Transverse colon (tissue), 4 donors: ENCODE measurements at regions not wholly inside any gene's neighbourhood (a gene's known extent, or its start where the extent isn't known, plus 50 kb on each side); places are given as distances from the start of the nearest gene placed in this dataset.

ENCODE experiments used
- DNase-seq: peaks from one replicate; pipeline ENCODE4 v3.0.0-alpha.2; 2019
- H3K27ac ChIP-seq, 4 donors: fragments of 200-600 bp; sonication (generic); 2 replicates each; pipeline ENCODE4 v1.5.1; 2016 to 2018; ENCODE audit warnings: inconsistent platforms in 4 of 4
- H3K27me3 ChIP-seq: fragments of 200-600 bp; sonication (generic); 2 replicates; pipeline ENCODE4 v1.5.1; 2017; ENCODE audit warnings: inconsistent platforms
- H3K36me3 ChIP-seq, 4 donors: fragments of 200-600 bp; sonication (generic); 2 replicates each; pipeline ENCODE4 v1.5.1; 2017 to 2019; ENCODE audit warnings: inconsistent platforms in 4 of 4
- H3K4me1 ChIP-seq, 4 donors: fragments of 200-600 bp; sonication (generic); 2 replicates each; pipeline ENCODE4 v1.5.1; 2017 to 2020; ENCODE audit warnings: inconsistent platforms in 4 of 4
- H3K4me3 ChIP-seq, 4 donors: fragments of 200-600 bp; sonication (generic); 1 replicate in 1 of 4; 2 replicates in 3 of 4; pipeline versions ENCODE4 v1.5.1 to v1.6.1; 2017 to 2019; ENCODE audit warnings: inconsistent platforms in 4 of 4
- H3K9me3 ChIP-seq, 2 donors: fragments of 200-600 bp; sonication (generic); 2 replicates each; pipeline ENCODE4 v1.5.1; 2017 to 2019; ENCODE audit warnings: inconsistent platforms in 2 of 2
- CTCF ChIP-seq, 5 experiments: fragments of 200-600 bp in 3 of 5; fragments of 450-650 bp in 2 of 5; sonication (generic) in 3 of 5; IDR thresholded peaks; 1 replicate in 2 of 5; 2 replicates in 3 of 5; pipeline ENCODE4 v1.5.1; 2016 to 2017; ENCODE audit warnings: antibody characterized with exemption in 5 of 5, inconsistent platforms in 3 of 5, mild to moderate bottlenecking in 2 of 5, moderate library complexity in 1 of 5
- EP300 ChIP-seq: sonication (generic); formaldehyde crosslinking; IDR thresholded peaks from one replicate; pipeline ENCODE4 v1.6.1; 2017; ENCODE audit warnings: antibody characterized with exemption, low read depth
- POLR2A ChIP-seq: fragments of 450-650 bp; IDR thresholded peaks from one replicate; pipeline ENCODE4 v1.6.1; 2016; ENCODE audit warnings: antibody characterized with exemption, mild to moderate bottlenecking, moderate library complexity
- POLR2AphosphoS5 ChIP-seq, 3 donors: sonication (generic); formaldehyde crosslinking; IDR thresholded peaks; one replicate each; pipeline ENCODE4 v1.6.1; 2016; ENCODE audit warnings: antibody characterized with exemption in 3 of 3
- WGBS, 2 donors: methylation state at CpG; one replicate each; pipeline ENCODE4 v1.1.5; 2018; ENCODE audit warnings: low coverage in 1 of 2; 5-methylcytosine and 5-hydroxymethylcytosine counted together
- in situ Hi-C, 4 donors: fragments of 200-750 bp; cut with MboI; loops; one replicate each; pipeline versions ENCODE4 v1.15.0 to v1.15.1; 2017; ENCODE audit warnings: low sequenced_read_pairs in 3 of 4, low pct_ligation_motif_present in 1 of 4, low pct_unique_long_range_greater_than_20kb in 1 of 4
- intact Hi-C: fragments of 100-400 bp; cut with DNase I; formaldehyde crosslinking; loops from one replicate; pipeline ENCODE4 v1.15.1; 2023; ENCODE audit warnings: low total_unique reads

GRCh38 chr18:8478968-8479370, 130.3 kb upstream of the RAB12 start:
- Histone ChIP-seq H3K4me3 (no peak overlapping the region), H3K27me3 (no peaks in the 10 kb centered on the region), H3K27ac (no peak overlapping the region), H3K4me1 (no peaks in the 10 kb centered on the region), H3K36me3 (no peaks in the 10 kb centered on the region), H3K9me3 (no peaks in the 10 kb centered on the region)
- TF ChIP-seq CTCF (IDR thresholded peaks at IDR 0.05) (no peak), POLR2AphosphoS5 (IDR thresholded peaks at IDR 0.05) (no peak), EP300 (no peak), POLR2A (no peak)
- WGBS, 2 donors, result 81 to 86% methylated on average over 7 to 11 of the region's 11 CpGs
- in situ Hi-C loops, result loop anchor here in 3 of 4 donors (25.0 kb wide), 2 partner anchors 508 to 1217 kb away; no protein-coding TSS in a partner anchor
- no peak for DNase-seq
- intact Hi-C loops, result loop anchor here (10.0 kb wide), 1 partner anchor 1204 kb away; no protein-coding TSS in a partner anchor

GRCh38 chr18:8479789-8480188, 129.4 kb upstream of the RAB12 start:
- no peak for DNase-seq
- H3K4me3 ChIP-seq, result no peak overlapping the region
- no peaks in the 10 kb centered on the region for H3K27me3 ChIP-seq
- in situ Hi-C loops (loop anchor here in 3 of 4 donors (25.0 kb wide), 2 partner anchors 508 to 1217 kb away; no protein-coding TSS in a partner anchor), intact Hi-C loops (loop anchor here (10.0 kb wide), 1 partner anchor 1205 kb away; no protein-coding TSS in a partner anchor)
- H3K9me3 ChIP-seq, result no peaks in the 10 kb centered on the region
- WGBS, 2 donors, result 56 to 76% methylated on average over 7 to 15 of the region's 15 CpGs
- no peaks in the 10 kb centered on the region for H3K36me3 ChIP-seq
- no peaks in the 10 kb centered on the region for H3K4me1 ChIP-seq
- no peak overlapping the region for H3K27ac ChIP-seq
- TF ChIP-seq EP300, result no peak
- TF ChIP-seq POLR2AphosphoS5 (IDR thresholded peaks at IDR 0.05), result no peak
- TF ChIP-seq POLR2A, result no peak
- no peak for TF ChIP-seq CTCF (IDR thresholded peaks at IDR 0.05)

GRCh38 chr18:8480506-8481328, 128.5 kb upstream of the RAB12 start:
- DNase-seq, result no peak
- H3K27me3 ChIP-seq, result no peaks in the 10 kb centered on the region
- no peak overlapping the region for H3K4me3 ChIP-seq
- no peaks in the 10 kb centered on the region for H3K4me1 ChIP-seq
- 50 to 53% methylated on average over 2 to 16 of the region's 16 CpGs for WGBS, 2 donors
- H3K27ac ChIP-seq, result no peak overlapping the region
- TF ChIP-seq CTCF (IDR thresholded peaks at IDR 0.05), result peak in 4 of 5 experiments; percentile 14 to 27 (median 18)
- no peak for TF ChIP-seq EP300
- no peaks in the 10 kb centered on the region for H3K9me3 ChIP-seq
- in situ Hi-C loops (loop anchor here in 3 of 4 donors (25.0 kb wide), 2 partner anchors 507 to 1218 kb away; no protein-coding TSS in a partner anchor), intact Hi-C loops (no loop called here)
- H3K36me3 ChIP-seq, result no peaks in the 10 kb centered on the region

GRCh38 chr18:8484951-8485350, 124.3 kb upstream of the RAB12 start:
- TF ChIP-seq EP300, result no peak
- no peak for TF ChIP-seq POLR2AphosphoS5 (IDR thresholded peaks at IDR 0.05)
- TF ChIP-seq CTCF (IDR thresholded peaks at IDR 0.05), result no peak
- no peak for TF ChIP-seq POLR2A
- H3K36me3 ChIP-seq, result no peaks in the 10 kb centered on the region
- intact Hi-C loops (no loop called here), in situ Hi-C loops (loop anchor here in 3 of 4 donors (25.0 kb wide), 2 partner anchors 502 to 1223 kb away; no protein-coding TSS in a partner anchor)
- no peak for DNase-seq
- H3K4me1 ChIP-seq, result no peaks in the 10 kb centered on the region
- H3K4me3 ChIP-seq, result no peak overlapping the region
- no peaks in the 10 kb centered on the region for H3K9me3 ChIP-seq
- no peaks in the 10 kb centered on the region for H3K27me3 ChIP-seq
- H3K27ac ChIP-seq, result no peak overlapping the region
- 77 to 85% methylated on average over 3 to 9 of the region's 9 CpGs for WGBS, 2 donors
